KG1 (cell line): ENCODE measurements at regions not wholly inside any gene's neighbourhood (a gene's known extent, or its start where the extent isn't known, plus 50 kb on each side); places are given as distances from the start of the nearest gene placed in this dataset.
"Not testable (repeated sequence)": the region's sequence is repeated elsewhere in the genome, so short reads cannot be mapped to it uniquely, and the experiment has no call there.

Source experiments
- DNase-seq: peaks from one replicate; lab custom pipeline; 2025; lab: John Stamatoyannopoulos, UW

GRCh38 chr15:26125664-26126063, 262.5 kb upstream of the ATP10A start:
- no peak for DNase-seq

- DNase-seq, result no peak
Observed at GRCh38 chr15:26119322-26119721, 256.2 kb upstream of the ATP10A start.

- no peak for DNase-seq
Observed at GRCh38 chr15:26115229-26115943, 252.3 kb upstream of the ATP10A start.

- not testable (repeated sequence) for DNase-seq
Observed at GRCh38 chr15:26114128-26114527, 251.0 kb upstream of the ATP10A start.

- no peak for DNase-seq
Observed at GRCh38 chr15:26113296-26113695, 250.2 kb upstream of the ATP10A start.

- no peak for DNase-seq
Observed at GRCh38 chr15:26109203-26109602, 246.1 kb upstream of the ATP10A start.

GRCh38 chr15:26106556-26106955, 243.4 kb upstream of the ATP10A start:
- DNase-seq, result no peak

- no peak for DNase-seq
Observed at GRCh38 chr15:26103002-26103404, 239.9 kb upstream of the ATP10A start.

GRCh38 chr15:26102365-26102764, 239.2 kb upstream of the ATP10A start:
- DNase-seq, result no peak

- no peak for DNase-seq
Observed at GRCh38 chr15:26101443-26101842, 238.3 kb upstream of the ATP10A start.

GRCh38 chr15:26098801-26099200, 235.7 kb upstream of the ATP10A start:
- no peak for DNase-seq

- DNase-seq, result no peak
Observed at GRCh38 chr15:26097216-26097615, 234.1 kb upstream of the ATP10A start.

GRCh38 chr15:26096581-26096980, 233.5 kb upstream of the ATP10A start:
- no peak for DNase-seq

GRCh38 chr15:26095710-26096330, 232.7 kb upstream of the ATP10A start:
- no peak for DNase-seq

GRCh38 chr15:26091184-26091583, 228.1 kb upstream of the ATP10A start:
- no peak for DNase-seq

GRCh38 chr15:26087881-26088280, 224.8 kb upstream of the ATP10A start:
- DNase-seq, result no peak

- no peak for DNase-seq
Observed at GRCh38 chr15:26087395-26087794, 224.3 kb upstream of the ATP10A start.

GRCh38 chr15:26084771-26085170, 221.6 kb upstream of the ATP10A start:
- no peak for DNase-seq

GRCh38 chr15:26083896-26084295, 220.8 kb upstream of the ATP10A start:
- no peak for DNase-seq

- DNase-seq, result no peak
Observed at GRCh38 chr15:26083457-26083856, 220.3 kb upstream of the ATP10A start.

GRCh38 chr15:26082221-26083109, 219.3 kb upstream of the ATP10A start:
- peak; percentile 95 for DNase-seq

- DNase-seq, result no peak
Observed at GRCh38 chr15:26081758-26082220, 218.7 kb upstream of the ATP10A start.

GRCh38 chr15:26075770-26076169, 212.6 kb upstream of the ATP10A start:
- DNase-seq, result no peak
